Kidney glomerular epithelial cell (primary cell): ENCODE measurements at regions not wholly inside any gene's neighbourhood (a gene's known extent, or its start where the extent isn't known, plus 50 kb on each side); places are given as distances from the start of the nearest gene placed in this dataset.

ENCODE experiments used
- DNase-seq: peaks from one replicate; lab custom pipeline; 2025; lab: John Stamatoyannopoulos, UW

- DNase-seq: no peak
These were observed 498.3 kb upstream of the EEF2KMT start for GRCh38 chr16:5595849-5596248.

DNA sequence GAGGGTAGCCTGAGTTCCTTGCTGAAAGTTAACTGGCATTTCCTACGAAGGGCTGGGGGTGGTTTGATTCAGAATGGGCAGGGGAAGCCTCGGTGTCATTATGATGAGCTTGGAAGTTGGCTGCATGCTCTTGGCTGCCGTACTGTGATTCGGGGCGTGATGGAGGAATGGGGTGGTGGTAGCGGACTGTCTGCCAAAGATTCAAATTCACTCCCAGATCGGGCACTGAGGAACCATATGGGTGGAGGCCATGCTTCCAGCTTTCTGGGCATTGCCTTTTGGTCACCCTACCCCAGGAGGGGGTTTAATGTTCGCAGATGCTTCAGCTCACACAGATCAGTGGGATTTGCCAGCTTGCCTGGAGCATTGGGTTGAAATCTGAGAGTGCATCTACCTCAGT, 492.8 kb upstream of the EEF2KMT start:
- DNase-seq: no peak

- no peak for DNase-seq
These were observed 492.3 kb upstream of the EEF2KMT start for GRCh38 chr16:5589812-5590373.

GRCh38 chr16:5584109-5584508, 486.5 kb upstream of the EEF2KMT start:
- no peak for DNase-seq

DNA sequence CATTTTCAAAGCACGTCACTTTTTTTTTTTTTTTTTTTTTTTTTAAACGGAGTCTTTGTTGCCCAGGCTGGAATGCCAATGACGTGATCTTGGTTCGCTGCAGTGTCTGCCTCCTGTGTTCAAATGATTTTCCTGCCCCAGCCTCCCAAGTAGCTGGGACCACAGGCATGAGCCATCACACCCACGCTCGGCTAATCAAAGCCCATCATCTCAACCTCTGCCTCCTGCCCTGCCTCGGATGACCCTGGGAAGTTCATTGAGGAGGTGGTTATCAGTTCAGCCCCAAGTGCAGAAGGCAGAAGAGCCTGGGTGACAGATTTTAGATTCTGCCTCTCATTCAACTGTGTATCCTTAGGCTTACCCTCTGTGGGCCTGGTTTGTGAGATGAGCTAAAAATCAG, 484.9 kb upstream of the EEF2KMT start:
- no peak for DNase-seq

GRCh38 chr16:5581908-5582307, 484.3 kb upstream of the EEF2KMT start:
- DNase-seq: no peak

- DNase-seq: no peak
These were observed 483.8 kb upstream of the EEF2KMT start for GRCh38 chr16:5581428-5581827.

DNA sequence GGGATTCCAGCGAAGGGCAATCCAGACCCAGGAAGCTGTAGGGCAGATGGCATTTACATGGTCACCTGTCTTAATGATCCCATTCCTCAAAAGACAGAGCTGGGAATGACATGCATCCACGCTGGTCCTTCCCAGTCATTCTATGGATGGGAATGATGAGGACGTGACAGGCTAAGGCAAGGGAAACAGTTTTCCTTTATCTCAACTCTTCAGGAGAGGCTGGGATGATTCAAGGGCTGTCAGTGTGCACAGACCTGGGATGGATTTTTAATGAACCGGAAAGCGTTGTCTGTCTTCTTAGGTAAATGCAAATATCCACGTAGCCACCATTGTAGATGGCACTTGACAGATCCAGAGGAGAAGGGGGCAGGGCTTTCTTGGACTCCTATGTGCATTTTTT, 483.2 kb upstream of the EEF2KMT start:
- DNase-seq: no peak

DNA sequence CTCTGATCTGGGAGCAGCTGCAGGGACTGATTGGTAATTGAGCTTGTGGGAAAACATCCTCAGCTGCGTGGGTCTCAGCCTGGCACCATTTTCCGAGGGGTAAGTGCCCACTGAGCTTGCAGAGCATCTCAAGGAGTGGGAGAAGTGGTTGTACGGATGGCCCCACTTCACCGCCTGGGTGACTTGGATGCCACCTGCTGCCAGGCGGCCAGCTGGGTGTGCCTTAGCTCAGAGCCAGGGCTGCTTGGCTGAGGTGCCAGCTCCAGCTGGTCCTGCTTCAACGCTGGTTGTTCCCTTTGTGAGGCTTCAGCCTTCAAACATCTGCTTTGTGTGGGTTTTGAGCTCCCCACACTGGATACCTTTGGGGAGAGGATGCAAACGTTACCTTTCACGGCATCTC, 482.7 kb upstream of the EEF2KMT start:
- no peak for DNase-seq

DNA sequence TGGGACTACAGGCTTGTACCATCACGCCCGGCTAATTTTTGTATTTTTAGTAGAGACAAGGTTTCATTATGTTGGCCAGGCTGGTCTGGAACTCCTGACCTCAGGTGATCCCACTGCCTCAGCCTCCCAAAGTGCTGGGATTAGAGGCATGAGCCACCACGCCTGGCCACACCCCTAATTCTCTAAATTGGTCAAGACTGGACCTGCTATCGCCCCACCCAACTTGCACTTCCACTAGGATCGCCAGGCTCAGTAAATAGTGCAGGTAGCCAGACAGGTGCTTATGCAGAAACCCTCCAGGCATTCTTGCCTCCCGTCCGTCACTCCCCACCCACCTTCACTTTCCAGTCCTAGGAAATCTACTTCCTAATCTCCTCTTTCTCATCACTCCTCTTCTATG, 481.4 kb upstream of the EEF2KMT start:
- no peak for DNase-seq

- DNase-seq: no peak
These were observed 479.9 kb upstream of the EEF2KMT start for GRCh38 chr16:5577463-5577862.

DNA sequence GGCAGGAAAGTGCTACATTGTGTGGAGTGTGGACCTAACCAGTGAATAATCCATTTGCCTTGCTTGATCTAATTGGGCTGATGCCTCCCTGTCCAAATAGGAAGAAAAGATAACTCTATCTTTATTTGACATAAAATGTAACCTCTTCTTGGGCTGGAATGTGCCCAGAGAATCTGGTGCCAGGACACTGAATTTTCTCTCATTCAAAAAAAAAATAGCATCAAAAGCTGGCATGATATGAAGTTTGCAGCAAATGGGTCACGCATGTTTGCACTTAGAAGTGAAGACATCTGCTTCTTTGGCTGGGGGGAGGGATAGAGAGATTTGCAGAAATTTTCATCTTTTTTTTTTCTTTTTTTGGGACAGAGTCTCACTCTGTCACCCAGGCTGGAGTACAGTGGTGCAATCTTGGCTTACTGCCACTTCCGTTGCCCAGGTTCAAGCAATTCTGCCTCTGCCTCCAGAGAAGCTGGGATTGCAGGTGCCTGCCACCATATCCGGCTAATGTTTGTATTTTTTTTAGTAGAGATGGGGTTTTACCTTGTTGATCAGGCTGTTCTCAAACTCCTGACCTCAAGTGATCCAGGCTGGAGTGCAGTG, 478.2 kb upstream of the EEF2KMT start:
- no peak for DNase-seq

DNA sequence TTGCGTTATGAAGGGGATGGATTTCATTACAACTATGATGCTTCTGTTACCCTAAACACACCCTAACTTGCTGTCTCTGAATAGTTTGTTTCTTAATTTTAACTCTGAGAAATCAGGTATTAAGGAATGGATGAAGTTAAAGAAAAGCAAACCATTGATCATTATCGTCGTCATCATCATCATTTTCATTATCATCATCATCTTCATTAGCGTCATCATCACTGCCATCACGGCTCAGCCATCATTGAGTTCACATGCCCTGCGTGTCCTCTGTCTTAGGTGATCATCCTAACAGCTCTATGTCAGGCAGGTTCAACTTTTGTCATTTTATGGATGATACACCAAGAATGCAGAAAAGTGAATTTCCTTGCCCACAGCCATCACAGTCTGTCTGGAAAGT, 477.5 kb upstream of the EEF2KMT start:
- DNase-seq: no peak

DNA sequence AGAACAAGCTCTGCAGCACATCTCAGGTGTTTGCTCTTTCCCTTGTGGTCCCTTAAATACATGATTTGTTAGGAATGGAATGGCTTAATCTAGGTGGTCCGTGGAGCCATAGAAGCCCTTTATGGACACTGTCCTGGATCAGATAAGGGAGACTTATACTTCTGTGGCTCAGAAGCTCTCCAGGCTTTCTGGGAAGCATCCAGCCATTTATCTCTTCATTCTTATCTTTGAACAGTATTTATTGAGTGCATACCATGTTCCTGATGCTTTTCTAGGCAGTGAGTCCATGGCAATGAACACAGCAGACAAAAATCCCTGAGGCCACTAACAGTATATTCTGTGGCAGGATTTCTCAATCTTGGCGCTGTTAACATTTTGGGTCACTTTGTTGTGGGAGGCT, 474.5 kb upstream of the EEF2KMT start:
- no peak for DNase-seq

- no peak for DNase-seq
These were observed 473.9 kb upstream of the EEF2KMT start for GRCh38 chr16:5571446-5571845.

GRCh38 chr16:5561800-5562199, 464.2 kb upstream of the EEF2KMT start:
- no peak for DNase-seq

- no peak for DNase-seq
These were observed 462.5 kb upstream of the EEF2KMT start for GRCh38 chr16:5560084-5560483.

DNA sequence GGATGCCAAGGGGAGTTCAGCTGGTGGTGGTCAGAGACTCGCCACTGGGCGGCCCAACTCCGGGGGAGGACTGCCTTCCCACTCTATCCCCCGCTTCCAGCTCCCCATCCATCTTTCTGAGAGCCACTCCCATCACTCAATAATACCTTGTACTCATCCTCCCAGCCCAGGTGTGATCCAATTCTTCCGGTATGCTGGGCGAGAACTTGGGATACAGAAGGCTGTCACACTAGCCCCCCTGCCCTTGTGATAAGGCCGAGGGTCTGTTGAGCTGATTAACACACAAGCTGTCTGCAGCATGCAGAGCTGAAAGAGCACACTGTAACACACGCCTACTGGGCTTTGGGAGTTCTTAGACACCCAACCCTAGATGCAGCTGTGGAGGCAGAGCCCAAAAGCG, 460.4 kb upstream of the EEF2KMT start:
- DNase-seq: no peak

DNA sequence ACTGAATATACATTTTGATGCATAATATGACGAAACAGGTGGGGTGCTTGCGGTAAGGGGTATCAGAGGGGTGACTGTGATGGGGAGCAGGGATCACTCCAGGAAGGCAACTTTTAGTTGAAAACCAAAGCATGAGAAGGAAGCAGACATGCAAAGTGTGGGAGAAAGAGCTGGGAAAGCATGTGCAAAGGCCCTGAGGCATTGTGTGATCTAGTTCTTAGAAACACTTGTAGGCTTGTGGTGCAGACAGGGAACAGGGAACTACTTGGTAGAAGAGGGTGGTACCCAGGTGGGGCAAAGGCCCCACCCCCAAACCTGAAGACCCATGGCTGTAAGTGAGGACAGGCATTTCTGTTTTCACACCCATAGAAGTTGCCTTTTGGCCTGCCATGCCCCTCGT, 459.9 kb upstream of the EEF2KMT start:
- DNase-seq: no peak

- no peak for DNase-seq
These were observed 458.7 kb upstream of the EEF2KMT start for GRCh38 chr16:5556158-5556810.

GRCh38 chr16:5551909-5552308, 454.3 kb upstream of the EEF2KMT start:
- no peak for DNase-seq

- no peak for DNase-seq
These were observed 452.2 kb upstream of the EEF2KMT start for GRCh38 chr16:5549802-5550201.

DNA sequence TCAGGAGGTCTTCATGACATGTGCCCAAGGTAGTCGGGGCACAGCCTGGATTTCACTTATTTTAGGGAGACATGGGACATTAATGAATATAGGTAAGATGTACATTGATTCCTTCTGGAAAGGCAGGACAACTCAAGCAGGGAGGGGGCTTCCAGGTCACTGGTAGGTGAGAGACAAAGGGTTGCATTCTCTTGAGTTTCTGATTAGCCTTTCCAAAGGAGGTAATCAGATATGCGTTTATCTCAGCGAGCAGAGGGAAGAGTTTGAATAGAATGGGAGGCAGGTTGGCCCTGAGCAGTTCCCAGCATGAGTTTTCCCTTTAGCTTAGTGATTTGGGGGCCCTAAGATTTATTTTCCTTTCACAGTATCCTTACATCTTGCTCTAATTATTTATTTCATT, 443.8 kb upstream of the EEF2KMT start:
- DNase-seq: no peak

DNA sequence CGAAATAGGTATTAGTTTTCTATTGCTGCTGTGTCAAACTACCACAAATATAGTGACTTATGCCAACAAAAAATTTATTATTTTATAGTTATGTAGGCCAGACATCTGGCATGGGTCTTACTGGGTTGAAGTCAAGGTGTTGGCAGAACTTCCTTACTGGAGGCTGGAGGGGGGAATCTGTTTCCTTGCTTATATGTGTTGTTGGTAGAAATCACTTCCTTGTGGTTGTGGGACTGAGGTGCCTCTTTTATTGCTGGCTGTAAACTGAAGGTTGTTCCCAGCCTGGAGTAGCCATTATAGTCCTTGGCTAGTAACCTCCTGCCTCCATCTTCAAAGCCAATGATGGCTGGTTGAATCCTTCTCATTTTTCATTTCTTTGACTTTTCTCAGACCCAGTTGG, 439.8 kb upstream of the EEF2KMT start:
- no peak for DNase-seq
